A549 (cell line): ENCODE measurements at regions not wholly inside any gene's neighbourhood (a gene's known extent, or its start where the extent isn't known, plus 50 kb on each side); places are given as distances from the start of the nearest gene placed in this dataset.

Source experiments
- ATAC-seq, 2 experiments: fragments of 200-7000 bp in 1 of 2; fragments of >200 bp in 1 of 2; cut with Nextera tagmentation in 1 of 2; cut with Tn5 transposase in 1 of 2; 3 replicates each; pipeline versions ENCODE4 v1.8.0 to v1.9.1; 2018 to 2020; ENCODE audit warnings: mild to moderate bottlenecking in 1 of 2, moderate library complexity in 1 of 2
- CTCF ChIA-PET: fragments of 300-600 bp; sonication (Branson Sonifier 250); formaldehyde crosslinking; extraction: SDS; loops from one replicate; lab custom pipeline; 2021; ENCODE audit warnings: antibody characterized with exemption, inconsistent platforms; lab: Yijun Ruan, JAX
- POLR2A ChIA-PET: fragments of 350-600 bp; formaldehyde crosslinking; extraction: SDS; loops from one replicate; lab custom pipeline; 2021; ENCODE audit warnings: antibody characterized with exemption, inconsistent platforms; lab: Yijun Ruan, JAX
- DNase-seq, 2 experiments: peaks; one replicate each; pipeline versions ENCODE4 v3.0.0 to v3.0.0-alpha.2; 2011 to 2016; ENCODE audit warnings: low read depth in 1 of 2, low spot score in 1 of 2
- FAIRE-seq: peaks from 2 replicates; lab custom pipeline; 2011; peaks lifted over from hg19 to GRCh38; lab: Jason Lieb, UNC
- H3K27ac ChIP-seq, 2 experiments: fragments of >200 bp; sonication (Bioruptor Twin); formaldehyde crosslinking; 3 replicates each; pipeline ENCODE4 v1.5.1; 2016 to 2017
- H3K4me1 ChIP-seq: fragments of >200 bp; sonication (Bioruptor Twin); formaldehyde crosslinking; 3 replicates; pipeline ENCODE4 v1.6.1; 2016
- H3K4me2 ChIP-seq: fragments of >200 bp; sonication (Bioruptor Twin); formaldehyde crosslinking; 3 replicates; pipeline ENCODE4 v1.6.1; 2016
- H3K4me3 ChIP-seq: fragments of >200 bp; sonication (Bioruptor Twin); formaldehyde crosslinking; 3 replicates; pipeline ENCODE4 v1.5.1; 2016
- H3K9me3 ChIP-seq: fragments of >200 bp; sonication (Bioruptor Twin); formaldehyde crosslinking; 3 replicates; pipeline ENCODE4 v1.6.1; 2016
- CEBPB ChIP-seq, 2 experiments: fragments of >200 bp in 1 of 2; sonication (Bioruptor Twin) in 1 of 2; formaldehyde crosslinking in 1 of 2; IDR thresholded peaks; 2 replicates each; pipeline ENCODE4 v1.6.1; 2012 to 2016
- FOSB ChIP-seq: fragments of 250-450 bp; sonication (Bioruptor Pico); IDR thresholded peaks from 2 replicates; pipeline ENCODE4 v1.5.0; 2020; ENCODE audit warnings: mild to moderate bottlenecking, moderate library complexity
- HDAC2 ChIP-seq: fragments of 200-600 bp; sonication (generic); IDR thresholded peaks from 2 replicates; pipeline ENCODE4 v1.6.1; 2016
- HEYL ChIP-seq: fragments of 250-450 bp; sonication (Bioruptor Pico); IDR thresholded peaks from 2 replicates; pipeline ENCODE4 v1.8.0; 2021; ENCODE audit warnings: mild to moderate bottlenecking, moderate library complexity
- JUNB ChIP-seq: fragments of >200 bp; sonication (Bioruptor Twin); formaldehyde crosslinking; IDR thresholded peaks from 2 replicates; pipeline ENCODE4 v1.6.1; 2016
- MYC ChIP-seq: IDR thresholded peaks from 2 replicates; pipeline ENCODE4 v1.6.1; 2012; ENCODE audit warnings: mild to moderate bottlenecking, inconsistent platforms, low read length, improper control_type of control experiment, borderline replicate concordance
- NPAS2 ChIP-seq: fragments of 250-450 bp; sonication (Bioruptor Pico); IDR thresholded peaks from 2 replicates; pipeline ENCODE4 v1.8.0; 2022; ENCODE audit warnings: mild to moderate bottlenecking, moderate library complexity, borderline replicate concordance
- NR3C1 ChIP-seq: fragments of >200 bp; sonication (Bioruptor Twin); formaldehyde crosslinking; IDR thresholded peaks from 3 replicates; pipeline ENCODE4 v1.6.1; 2017
- RCOR1 ChIP-seq: fragments of 150-350 bp; IDR thresholded peaks from 2 replicates; pipeline ENCODE4 v1.6.1; 2014; ENCODE audit warnings: antibody characterized with exemption, low read length, low read depth
- REST ChIP-seq: fragments of 200-600 bp; sonication (generic); IDR thresholded peaks from 2 replicates; pipeline ENCODE4 v1.6.1; 2016; ENCODE audit warnings: antibody characterized with exemption, mild to moderate bottlenecking, moderate library complexity
- RNF2 ChIP-seq: fragments of 200-600 bp; sonication (generic); IDR thresholded peaks from 2 replicates; pipeline ENCODE4 v1.6.1; 2016; ENCODE audit warnings: low read depth, mild to moderate bottlenecking, antibody characterized with exemption, moderate library complexity, borderline replicate concordance
- SREBF2 ChIP-seq: fragments of 450-650 bp; IDR thresholded peaks from 2 replicates; pipeline ENCODE4 v1.6.1; 2014; ENCODE audit warnings: mild to moderate bottlenecking, moderate library complexity
- TFCP2L1 ChIP-seq: fragments of 250-450 bp; sonication (Bioruptor Pico); IDR thresholded peaks from 2 replicates; pipeline ENCODE4 v1.5.0; 2021; ENCODE audit warnings: mild to moderate bottlenecking
- ZC3H11A ChIP-seq: fragments of 450-650 bp; IDR thresholded peaks from 2 replicates; pipeline ENCODE4 v1.6.1; 2014; ENCODE audit warnings: antibody characterized with exemption, mild to moderate bottlenecking
- ZNF302 ChIP-seq: fragments of 250-450 bp; sonication (Bioruptor Pico); IDR thresholded peaks from 2 replicates; pipeline ENCODE4 v1.9.0; 2021; ENCODE audit warnings: inconsistent platforms, mild to moderate bottlenecking, moderate library complexity
- WGBS: methylation state at CpG from one replicate; pipeline ENCODE4 v1.1.6; 2017; ENCODE audit errors: missing lambda C conversion rate; 5-methylcytosine and 5-hydroxymethylcytosine counted together
- TF ChIP-seq, protein P1 (sequence below): fragments of >200 bp; sonication (Bioruptor Twin); formaldehyde crosslinking; IDR thresholded peaks from 3 replicates; pipeline ENCODE4 v1.5.1; 2016
- TF ChIP-seq, protein P2 (sequence below): IDR thresholded peaks from 2 replicates; pipeline ENCODE4 v1.6.1; 2012

DNA sequence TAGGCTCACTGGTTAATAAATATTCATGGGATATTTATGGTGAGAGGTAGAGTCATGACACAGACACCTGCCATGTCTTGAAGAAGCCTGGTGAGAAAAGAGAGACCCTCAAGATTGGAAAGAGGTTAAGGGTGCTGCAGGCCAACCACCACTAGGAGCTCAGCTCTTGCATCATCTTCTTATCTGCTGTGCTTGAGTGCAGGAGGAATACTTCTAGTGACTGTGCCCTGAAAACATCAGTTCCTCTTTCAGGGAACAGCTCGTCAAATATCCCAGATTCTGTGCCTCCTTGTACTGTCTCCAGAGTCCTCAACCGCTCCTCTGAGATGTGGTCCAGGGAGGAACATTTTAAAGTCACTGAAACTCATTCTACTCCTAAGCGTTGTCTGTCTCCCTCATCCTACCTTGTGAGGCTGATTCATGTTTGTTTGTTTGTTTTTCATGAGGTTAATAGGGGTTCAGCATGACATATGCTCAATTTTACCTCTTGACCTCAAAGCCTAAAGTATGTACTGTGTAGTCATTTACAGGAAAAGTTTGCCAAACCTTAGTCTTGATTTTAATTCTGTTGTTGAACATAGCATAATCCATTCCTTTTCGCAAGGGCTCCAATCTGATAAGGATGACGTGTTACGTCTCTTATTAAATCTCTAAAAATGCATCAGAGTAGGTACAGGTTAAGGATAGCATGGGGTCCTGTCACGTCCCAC lies 293.1 kb downstream of the C7orf25 start (continued):
- TF ChIP-seq HDAC2: no peak

DNA sequence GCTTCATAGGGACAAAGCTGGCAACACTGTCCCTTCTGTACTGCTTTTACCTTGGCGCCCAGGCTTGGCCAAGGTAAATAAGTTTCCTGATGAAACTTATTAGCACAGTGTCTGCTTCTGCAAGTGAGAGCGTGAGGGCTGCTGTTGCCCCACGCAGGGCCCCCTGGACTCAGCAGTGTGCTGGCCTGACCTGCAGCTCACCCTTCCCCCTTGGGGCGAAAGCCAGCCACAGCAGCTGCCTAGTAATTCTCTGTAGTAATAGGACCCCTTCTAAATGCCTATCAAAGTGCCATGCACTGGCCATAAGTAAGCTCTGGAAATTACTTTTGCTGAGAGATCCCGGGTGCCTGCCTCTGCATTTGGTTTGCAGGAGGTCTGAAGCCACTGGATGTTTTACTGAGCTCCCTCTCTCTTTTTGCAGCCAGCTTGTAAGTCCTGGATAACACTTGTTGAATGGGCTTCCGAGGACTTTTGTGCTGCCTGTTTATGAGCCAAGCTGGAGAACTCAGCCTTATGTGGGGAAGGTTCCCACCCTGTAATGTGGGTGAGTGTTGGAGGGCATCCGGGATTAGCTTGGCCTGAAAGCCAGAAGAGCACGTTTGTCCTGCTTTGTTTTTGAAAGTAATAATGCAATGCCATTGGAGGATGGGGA lies 293.9 kb downstream of the C7orf25 start:
- peak in 1 of 2 experiments; percentile 30; a peak in 1 of 6 replicates for ATAC-seq
- no peak overlapping the region for H3K4me2 ChIP-seq
- no peak overlapping the region for H3K4me3 ChIP-seq
- no peaks in the 10 kb centered on the region for H3K9me3 ChIP-seq
- no peak for TF ChIP-seq JUNB
- no peak for TF ChIP-seq ZC3H11A
- TF ChIP-seq, protein P1, sequence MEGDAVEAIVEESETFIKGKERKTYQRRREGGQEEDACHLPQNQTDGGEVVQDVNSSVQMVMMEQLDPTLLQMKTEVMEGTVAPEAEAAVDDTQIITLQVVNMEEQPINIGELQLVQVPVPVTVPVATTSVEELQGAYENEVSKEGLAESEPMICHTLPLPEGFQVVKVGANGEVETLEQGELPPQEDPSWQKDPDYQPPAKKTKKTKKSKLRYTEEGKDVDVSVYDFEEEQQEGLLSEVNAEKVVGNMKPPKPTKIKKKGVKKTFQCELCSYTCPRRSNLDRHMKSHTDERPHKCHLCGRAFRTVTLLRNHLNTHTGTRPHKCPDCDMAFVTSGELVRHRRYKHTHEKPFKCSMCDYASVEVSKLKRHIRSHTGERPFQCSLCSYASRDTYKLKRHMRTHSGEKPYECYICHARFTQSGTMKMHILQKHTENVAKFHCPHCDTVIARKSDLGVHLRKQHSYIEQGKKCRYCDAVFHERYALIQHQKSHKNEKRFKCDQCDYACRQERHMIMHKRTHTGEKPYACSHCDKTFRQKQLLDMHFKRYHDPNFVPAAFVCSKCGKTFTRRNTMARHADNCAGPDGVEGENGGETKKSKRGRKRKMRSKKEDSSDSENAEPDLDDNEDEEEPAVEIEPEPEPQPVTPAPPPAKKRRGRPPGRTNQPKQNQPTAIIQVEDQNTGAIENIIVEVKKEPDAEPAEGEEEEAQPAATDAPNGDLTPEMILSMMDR: no peak
- TF ChIP-seq SREBF2: no peak
- TF ChIP-seq, protein P2, sequence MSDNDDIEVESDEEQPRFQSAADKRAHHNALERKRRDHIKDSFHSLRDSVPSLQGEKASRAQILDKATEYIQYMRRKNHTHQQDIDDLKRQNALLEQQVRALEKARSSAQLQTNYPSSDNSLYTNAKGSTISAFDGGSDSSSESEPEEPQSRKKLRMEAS: no peak
- no peak for TF ChIP-seq HEYL
- no peak for TF ChIP-seq MYC
- TF ChIP-seq TFCP2L1: no peak
- no peak for TF ChIP-seq FOSB (CRISPR knock-in tag)
- no peak for TF ChIP-seq ZNF302 (CRISPR knock-in tag)
- no peak for TF ChIP-seq RNF2
- FAIRE-seq: no peak
- no peak overlapping the region for H3K27ac ChIP-seq
- H3K4me1 ChIP-seq: no peaks in the 10 kb centered on the region
- 4% methylated on average over 7 of the region's 8 CpGs for WGBS
- ChIA-PET POLR2A (no interaction called here), CTCF (interaction anchor here (0.7 kb wide), 1 partner anchor 207 kb away, joined by 3 read pairs; no protein-coding TSS in a partner anchor)
- DNase-seq: no peak

DNA sequence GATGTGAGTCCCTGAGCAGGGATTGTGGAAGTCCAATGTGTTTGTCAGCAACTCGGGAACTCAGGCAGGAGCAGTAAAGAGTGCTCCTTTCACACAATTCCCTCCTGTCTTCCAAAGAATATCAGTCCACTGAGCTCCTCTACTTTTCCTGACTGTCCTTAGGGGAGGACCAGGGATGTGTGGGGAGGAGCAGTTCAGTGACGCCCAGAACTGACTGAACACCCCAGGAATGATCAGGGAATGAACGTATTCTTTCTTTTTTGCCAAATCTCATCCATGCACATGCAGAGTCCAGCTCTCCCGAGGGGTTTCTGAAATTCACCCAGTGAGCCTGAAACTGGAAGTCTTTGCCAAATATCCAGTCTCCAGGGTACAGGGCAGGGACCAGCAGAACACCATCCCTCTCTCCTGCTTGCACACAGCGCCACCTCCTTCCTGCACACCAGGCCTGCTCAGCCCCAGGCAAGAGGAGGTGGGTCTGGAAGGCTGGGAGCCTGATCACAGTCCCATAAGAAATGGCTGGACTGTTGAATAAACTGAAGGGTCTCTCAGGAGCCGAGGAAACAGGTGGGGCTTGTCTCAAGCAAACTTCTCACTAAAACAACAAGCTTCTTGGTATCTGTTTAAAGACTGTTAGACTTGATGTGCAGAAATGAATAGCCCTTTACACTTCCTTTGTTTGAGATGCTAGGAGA lies 294.7 kb downstream of the C7orf25 start:
- TF ChIP-seq RCOR1 (no peak), NPAS2 (CRISPR knock-in tag) (no peak), CEBPB (IDR thresholded peaks at IDR 0.05) (no peak), REST (no peak), NR3C1 (no peak)
- WGBS: 2% methylated on average over 6 of the region's 6 CpGs
- no peaks in the 10 kb centered on the region for H3K9me3 ChIP-seq
- H3K4me2 ChIP-seq: no peak overlapping the region
- FAIRE-seq (no peak), ATAC-seq (no peak; a peak in 1 of 6 replicates), DNase-seq (no peak)
- POLR2A ChIA-PET: no interaction called here
- no peak overlapping the region for H3K27ac ChIP-seq
- CTCF ChIA-PET: interaction anchor here (0.7 kb wide), 1 partner anchor 207 kb away, joined by 3 read pairs; no protein-coding TSS in a partner anchor
- H3K4me3 ChIP-seq: no peak overlapping the region
- no peaks in the 10 kb centered on the region for H3K4me1 ChIP-seq
